ENCODE measurements at regions not wholly inside any gene's neighbourhood (a gene's known extent, or its start where the extent isn't known, plus 50 kb on each side); places are given as distances from the start of the nearest gene placed in this dataset.

GRCh38 chr7:153675131-153675530 is 377.1 kb upstream of the DPP6 start:
- Histone ChIP-seq H3K36me3 (ENCODE audit: control insufficient read depth, insufficient read depth, low read length) (no peaks in the 10 kb centered on the region), H2BK20ac (ENCODE audit: low read depth, low read length) (no peak overlapping the region), H3K9me3 (ENCODE audit: control insufficient read depth, insufficient read depth, low read length) (peaks cover 18% of the 10 kb centered on the region), H3K9ac (ENCODE audit: low read depth, low read length) (no peak overlapping the region), H2BK5ac (ENCODE audit: low read depth, low read length, poor library complexity, severe bottlenecking) (no peak overlapping the region), H4K5ac (ENCODE audit: low read depth, low read length) (no peak overlapping the region), H3K4me1 (ENCODE audit: control insufficient read depth, insufficient read depth, low read length) (no peaks in the 10 kb centered on the region), H2AFZ (replicated peaks; ENCODE audit: low read length, poor library complexity) (no peak overlapping the region), H2AK5ac (ENCODE audit: low read depth, low read length) (no peak overlapping the region), H3K4me2 (ENCODE audit: low read depth, low read length) (no peak overlapping the region), H3K23ac (ENCODE audit: low read depth, low read length) (no peak overlapping the region), H4K91ac (ENCODE audit: insufficient read depth, low read depth, low read length) (no peak overlapping the region), H3K14ac (replicated peaks; ENCODE audit: low read depth, low read length) (no peak overlapping the region), H3K27me3 (ENCODE audit: control insufficient read depth, insufficient read depth, low read length) (no peaks in the 10 kb centered on the region), H2BK120ac (ENCODE audit: low read depth, low read length) (no peak overlapping the region), H4K20me1 (ENCODE audit: insufficient read depth, low read length) (no peaks in the 10 kb centered on the region), H3K4ac (ENCODE audit: low read depth, low read length) (no peak overlapping the region), H2AK9ac (replicated peaks; ENCODE audit: low read depth, low read length, poor library complexity) (no peak overlapping the region), H3K4me3 (ENCODE audit: insufficient read depth, low read depth, low read length) (no peak overlapping the region), H3K9me1 (ENCODE audit: insufficient read depth, low read length) (no peaks in the 10 kb centered on the region), H3K79me1 (ENCODE audit: low read depth in 1 of 2, low read length in 2 of 2) (no peaks in the 10 kb centered on the region), H4K8ac (ENCODE audit: low read depth in 2 of 2, low read length in 2 of 2) (no peak overlapping the region), H2BK15ac (ENCODE audit: low read depth, low read length) (no peak overlapping the region), H3K27ac (ENCODE audit: insufficient read depth, low read length) (no peak overlapping the region), H3K18ac (ENCODE audit: low read depth, low read length) (no peak overlapping the region), H3K56ac (ENCODE audit: extremely low read depth, insufficient read depth, low read length) (no peak overlapping the region)
- ATAC-seq (ENCODE audit: low read depth) (no peak), DNase-seq (no peak)
- in situ Hi-C loops (cut with MboI; ENCODE audit: low sequenced_read_pairs) (no loop called here), dilution Hi-C loops (cut with HindIII; ENCODE audit: low sequenced_read_pairs, unreplicated experiment) (no loop called here), intact Hi-C loops (cut with micrococcal nuclease) (no loop called here)
- ChIA-PET POLR2A (ENCODE audit: unreplicated experiment) (no interaction called here), CTCF (no interaction called here)
- TF ChIP-seq MXI1 (IDR thresholded peaks at IDR 0.05; ENCODE audit: borderline replicate concordance, low read depth, low read length) = no peak
- TF ChIP-seq ELK1 (IDR thresholded peaks at IDR 0.05; ENCODE audit: borderline replicate concordance, low read depth, low read length) = no peak
- no peak for TF ChIP-seq BHLHE40 (IDR thresholded peaks at IDR 0.05; ENCODE audit: low read depth, low read length)
- TF ChIP-seq, protein P1, sequence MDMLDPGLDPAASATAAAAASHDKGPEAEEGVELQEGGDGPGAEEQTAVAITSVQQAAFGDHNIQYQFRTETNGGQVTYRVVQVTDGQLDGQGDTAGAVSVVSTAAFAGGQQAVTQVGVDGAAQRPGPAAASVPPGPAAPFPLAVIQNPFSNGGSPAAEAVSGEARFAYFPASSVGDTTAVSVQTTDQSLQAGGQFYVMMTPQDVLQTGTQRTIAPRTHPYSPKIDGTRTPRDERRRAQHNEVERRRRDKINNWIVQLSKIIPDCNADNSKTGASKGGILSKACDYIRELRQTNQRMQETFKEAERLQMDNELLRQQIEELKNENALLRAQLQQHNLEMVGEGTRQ (IDR thresholded peaks at IDR 0.05; ENCODE audit: low read depth, low read length) = no peak
- TF ChIP-seq FOS (IDR thresholded peaks at IDR 0.05; ENCODE audit: low read depth, low read length) = no peak
- no peak for TF ChIP-seq CTCF (conservative IDR thresholded peaks at IDR 0.05; ENCODE audit: low read depth, low read length)
- no peak for TF ChIP-seq MAZ (IDR thresholded peaks at IDR 0.05; ENCODE audit: borderline replicate concordance, low read depth, low read length)
- no CpG with 5 or more reads among the region's 3 CpGs for WGBS, 2 experiments (ENCODE audit: extremely low coverage in 2 of 2, insufficient read length in 1 of 2)
- no TSS peak for BruUV-seq (replicated peaks)
